Activated T-cell treated with anti-CD3 and anti-CD28 coated beads, Interleukin-2, amount 50 U/mL, for 24 hours (primary cell): ENCODE measurements at regions not wholly inside any gene's neighbourhood (a gene's known extent, or its start where the extent isn't known, plus 50 kb on each side); places are given as distances from the start of the nearest gene placed in this dataset.
"Not testable (repeated sequence)": the region's sequence is repeated elsewhere in the genome, so short reads cannot be mapped to it uniquely, and the experiment has no call there.

Experiments used
- DNase-seq: peaks from one replicate; pipeline ENCODE4 v3.0.0-alpha.2; 2020
- H3K27ac Mint-ChIP-seq: 2 replicates; pipeline ENCODE4 v1.8.0; 2020; ENCODE audit warnings: mild to moderate bottlenecking, mixed read lengths
- H3K27me3 Mint-ChIP-seq: 2 replicates; pipeline ENCODE4 v1.8.0; 2020; ENCODE audit warnings: mixed read lengths
- H3K36me3 Mint-ChIP-seq: 2 replicates; pipeline ENCODE4 v1.8.0; 2020; ENCODE audit warnings: low read depth, mixed read lengths
- H3K4me1 Mint-ChIP-seq: 2 replicates; pipeline ENCODE4 v1.8.0; 2020; ENCODE audit warnings: low read depth, mixed read lengths
- H3K4me3 Mint-ChIP-seq: 2 replicates; pipeline ENCODE4 v1.8.0; 2020; ENCODE audit warnings: mild to moderate bottlenecking, moderate library complexity, mixed read lengths
- H3K9me3 Mint-ChIP-seq: 2 replicates; pipeline ENCODE4 v1.8.0; 2020; ENCODE audit warnings: mixed read lengths

DNA sequence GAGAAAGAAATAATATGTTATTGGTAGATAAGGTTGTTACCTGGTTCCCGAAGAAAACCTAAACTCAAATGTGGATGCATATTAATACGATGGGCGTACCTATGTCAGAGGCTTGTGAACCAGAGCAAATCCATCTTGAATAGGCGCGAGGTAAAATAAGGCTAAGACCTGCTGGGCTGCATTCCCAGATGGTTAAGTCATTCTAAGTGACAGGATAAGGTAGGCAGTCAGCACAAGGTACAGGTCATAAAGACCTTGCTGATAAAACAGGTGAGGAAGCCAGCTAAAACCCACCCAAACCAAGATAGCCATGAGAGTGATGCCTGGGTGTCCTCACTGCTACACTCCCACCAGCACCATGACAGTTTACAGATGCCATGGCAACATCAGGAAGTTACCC lies 1400.1 kb downstream of the CDH8 start:
- H3K4me1 Mint-ChIP-seq: no peaks in the 10 kb centered on the region
- H3K4me3 Mint-ChIP-seq: no peak overlapping the region
- no peaks in the 10 kb centered on the region for H3K36me3 Mint-ChIP-seq
- DNase-seq: no peak
- peaks cover 41% of the 10 kb centered on the region for H3K9me3 Mint-ChIP-seq
- no peak overlapping the region for H3K27ac Mint-ChIP-seq
- no peaks in the 10 kb centered on the region for H3K27me3 Mint-ChIP-seq

DNA sequence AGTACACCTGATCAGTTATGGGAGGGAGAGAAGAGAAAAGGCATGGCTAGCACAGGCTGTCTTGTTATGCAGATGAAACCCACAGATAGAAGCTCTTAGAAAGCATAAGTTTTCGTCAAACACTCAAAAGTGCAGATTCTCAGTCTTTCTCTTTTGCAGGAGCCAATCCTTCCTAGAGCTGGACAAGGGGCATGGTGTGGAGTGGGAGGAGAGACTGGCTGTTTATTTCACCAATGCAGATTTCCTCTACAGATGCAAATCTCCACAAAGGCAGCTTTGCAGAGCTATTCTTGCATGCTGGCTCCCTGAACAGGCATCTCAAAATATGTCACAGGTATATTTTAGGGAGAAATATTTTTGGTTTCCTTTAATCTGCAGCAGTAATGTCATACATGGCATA lies 1400.7 kb downstream of the CDH8 start:
- no peak overlapping the region for H3K27ac Mint-ChIP-seq
- no peaks in the 10 kb centered on the region for H3K36me3 Mint-ChIP-seq
- H3K9me3 Mint-ChIP-seq: peaks cover 41% of the 10 kb centered on the region
- no peak overlapping the region for H3K4me3 Mint-ChIP-seq
- no peaks in the 10 kb centered on the region for H3K27me3 Mint-ChIP-seq
- no peaks in the 10 kb centered on the region for H3K4me1 Mint-ChIP-seq
- DNase-seq: no peak

DNA sequence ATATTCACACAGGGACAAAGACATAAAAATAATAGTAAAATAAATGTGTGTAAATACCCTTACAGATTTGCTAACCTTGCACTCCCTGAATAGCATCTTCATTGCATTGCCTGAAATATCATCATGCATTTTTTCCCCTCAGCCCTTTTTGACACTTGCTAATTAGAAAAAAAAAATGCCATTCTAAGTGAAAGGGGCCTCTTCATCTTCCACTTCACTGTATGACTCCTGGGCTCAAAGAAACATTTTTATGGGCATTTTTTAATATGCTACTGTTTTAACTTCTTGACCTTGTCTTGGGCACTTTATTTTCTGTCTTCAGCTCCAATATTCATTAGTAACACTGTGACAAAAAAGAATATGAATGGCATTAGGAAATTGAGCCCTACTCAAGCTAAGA lies 1424.4 kb downstream of the CDH8 start:
- no peak overlapping the region for H3K27ac Mint-ChIP-seq
- no peak for DNase-seq
- H3K4me1 Mint-ChIP-seq: no peaks in the 10 kb centered on the region
- H3K27me3 Mint-ChIP-seq: no peaks in the 10 kb centered on the region
- no peaks in the 10 kb centered on the region for H3K36me3 Mint-ChIP-seq
- H3K9me3 Mint-ChIP-seq: peaks cover 36% of the 10 kb centered on the region
- no peak overlapping the region for H3K4me3 Mint-ChIP-seq

DNA sequence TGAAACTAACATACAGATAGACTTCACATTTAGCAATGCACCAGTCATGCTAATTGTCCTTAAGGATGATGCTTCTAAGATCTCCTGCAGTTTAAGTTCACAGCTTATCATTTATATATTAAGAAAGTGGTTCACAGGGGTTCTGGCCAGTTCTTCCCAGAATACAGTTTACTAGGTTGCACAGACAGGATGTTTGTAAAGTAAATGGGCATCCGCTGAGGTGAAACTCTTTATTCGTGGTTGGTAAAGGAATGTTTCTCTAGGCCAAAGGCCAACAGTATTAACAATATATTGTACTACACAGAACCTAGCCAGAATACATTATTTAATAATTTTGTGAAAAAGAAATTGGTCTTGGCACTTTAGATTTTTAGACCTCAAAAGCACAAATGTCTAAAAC lies 1427.3 kb downstream of the CDH8 start:
- H3K9me3 Mint-ChIP-seq: peaks cover 34% of the 10 kb centered on the region

DNA sequence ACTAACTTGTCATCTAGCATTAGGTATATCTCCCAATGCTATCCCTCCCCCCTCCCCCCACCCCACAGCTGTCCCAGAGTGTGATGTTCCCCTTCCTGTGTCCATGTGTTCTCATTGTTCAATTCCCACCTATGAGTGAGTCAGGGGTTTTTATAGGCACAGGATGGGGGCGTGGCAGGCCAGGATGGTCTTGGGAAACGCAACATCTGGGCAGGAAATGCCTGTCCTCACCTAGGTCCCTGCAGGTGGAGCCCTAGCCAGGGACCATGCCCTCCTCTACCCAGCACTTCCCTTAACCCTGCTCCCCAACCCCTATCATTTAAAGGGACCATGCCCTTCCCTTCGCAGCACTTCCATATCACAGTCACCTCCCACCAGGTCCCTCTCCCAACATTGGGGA lies 1430.6 kb downstream of the CDH8 start:
- not testable (repeated sequence) for H3K27me3 Mint-ChIP-seq, H3K27ac Mint-ChIP-seq, H3K4me1 Mint-ChIP-seq, DNase-seq, H3K36me3 Mint-ChIP-seq, H3K4me3 Mint-ChIP-seq
- H3K9me3 Mint-ChIP-seq: peaks cover 25% of the 10 kb centered on the region

More for the DNA sequence above, 1427.3 kb downstream of the CDH8 start:
- no peaks in the 10 kb centered on the region for H3K36me3 Mint-ChIP-seq
- no peaks in the 10 kb centered on the region for H3K27me3 Mint-ChIP-seq
- DNase-seq: no peak
- no peak overlapping the region for H3K27ac Mint-ChIP-seq
- no peak overlapping the region for H3K4me3 Mint-ChIP-seq
- no peaks in the 10 kb centered on the region for H3K4me1 Mint-ChIP-seq

DNA sequence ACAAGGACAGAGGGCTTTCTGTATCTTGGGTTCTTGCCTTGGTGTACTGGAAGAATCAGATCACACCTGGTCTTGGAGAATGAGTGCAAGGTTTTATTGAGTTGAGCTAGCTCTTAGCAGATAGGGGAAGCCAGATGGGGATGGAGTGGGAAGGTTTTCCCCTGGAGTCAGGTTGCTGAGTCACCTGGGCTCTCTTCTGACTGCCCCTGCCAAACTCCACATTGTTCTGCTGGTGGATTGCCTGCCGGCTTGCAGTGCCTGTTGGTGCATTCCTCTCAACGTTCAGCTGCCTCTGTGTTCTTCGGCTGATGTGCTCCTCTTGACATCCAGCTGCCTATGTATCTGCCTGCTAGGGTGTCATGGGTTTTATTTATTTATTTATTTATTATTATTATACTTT lies 1431.1 kb downstream of the CDH8 start:
- H3K27ac Mint-ChIP-seq: no peak overlapping the region
- H3K9me3 Mint-ChIP-seq: peaks cover 25% of the 10 kb centered on the region
- H3K36me3 Mint-ChIP-seq: no peaks in the 10 kb centered on the region
- no peaks in the 10 kb centered on the region for H3K4me1 Mint-ChIP-seq
- no peak overlapping the region for H3K4me3 Mint-ChIP-seq
- H3K27me3 Mint-ChIP-seq: no peaks in the 10 kb centered on the region
- DNase-seq: no peak

DNA sequence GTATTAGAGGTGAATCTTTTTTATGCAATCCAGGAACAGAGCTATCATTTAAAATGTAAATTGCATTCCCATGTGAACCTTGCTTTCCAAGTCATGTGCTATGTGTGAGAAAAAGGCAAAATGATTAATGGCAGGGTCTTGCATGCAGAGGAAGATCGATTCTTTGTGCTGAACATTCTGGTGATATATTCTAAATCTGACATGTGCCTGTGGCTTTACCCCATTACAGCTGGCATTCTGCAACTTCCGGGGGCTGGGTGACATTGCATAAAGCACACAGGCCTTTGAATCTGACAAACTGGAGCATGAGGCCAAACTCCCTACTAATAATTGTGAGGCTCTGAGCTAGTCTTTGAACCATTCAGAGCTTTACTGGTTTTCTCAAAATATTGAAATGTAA lies 1449.7 kb downstream of the CDH8 start:
- peaks cover 22% of the 10 kb centered on the region for H3K9me3 Mint-ChIP-seq
- H3K27ac Mint-ChIP-seq: no peak overlapping the region
- H3K36me3 Mint-ChIP-seq: no peaks in the 10 kb centered on the region
- H3K4me3 Mint-ChIP-seq: no peak overlapping the region
- no peaks in the 10 kb centered on the region for H3K27me3 Mint-ChIP-seq
- H3K4me1 Mint-ChIP-seq: no peaks in the 10 kb centered on the region
- DNase-seq: no peak

DNA sequence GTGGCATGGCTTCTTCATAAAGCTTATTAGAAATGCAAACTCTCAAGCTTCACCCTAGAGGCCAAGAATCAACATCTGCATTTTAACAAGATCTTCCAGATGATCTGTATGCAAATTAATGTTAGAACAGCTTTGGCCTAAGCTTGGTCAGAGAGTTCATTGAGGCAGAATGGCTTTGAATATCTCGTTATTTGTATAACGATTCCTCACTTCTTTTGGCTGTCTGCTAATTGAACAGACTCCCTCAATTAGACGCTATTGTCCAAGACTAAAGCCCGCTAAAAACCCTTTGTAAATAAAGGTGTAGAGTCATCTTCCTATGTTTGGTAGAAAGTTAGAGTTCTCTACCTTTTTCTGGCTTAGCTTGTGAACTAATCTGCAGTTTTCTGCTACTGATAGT lies 1453.7 kb downstream of the CDH8 start:
- Mint-ChIP-seq H3K9me3 (peaks cover 7% of the 10 kb centered on the region), H3K4me3 (no peak overlapping the region), H3K27ac (no peak overlapping the region), H3K4me1 (no peaks in the 10 kb centered on the region), H3K27me3 (no peaks in the 10 kb centered on the region), H3K36me3 (no peaks in the 10 kb centered on the region)
- no peak for DNase-seq

DNA sequence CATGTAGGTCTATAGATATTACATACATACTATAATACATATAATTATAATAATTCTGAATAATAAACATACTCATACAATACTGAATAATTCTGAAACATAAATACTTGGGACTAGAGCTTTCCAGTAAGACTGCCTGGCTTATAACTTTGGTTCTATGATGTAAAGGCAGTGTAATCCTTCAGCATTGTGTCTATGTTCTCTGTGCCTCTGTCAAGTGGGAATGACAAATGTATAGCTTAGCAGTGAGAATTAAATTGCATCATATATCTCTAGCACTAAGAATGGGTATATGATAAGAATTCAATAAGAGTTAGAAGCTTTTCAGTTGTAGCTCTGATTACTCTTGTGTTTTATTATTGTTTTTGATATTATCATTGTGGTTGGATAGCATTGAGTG lies 1469.3 kb downstream of the CDH8 start:
- Mint-ChIP-seq H3K4me3 (no peak overlapping the region), H3K9me3 (peaks cover 21% of the 10 kb centered on the region), H3K27ac (no peak overlapping the region), H3K36me3 (no peaks in the 10 kb centered on the region), H3K4me1 (no peaks in the 10 kb centered on the region), H3K27me3 (no peaks in the 10 kb centered on the region)
- DNase-seq: no peak

DNA sequence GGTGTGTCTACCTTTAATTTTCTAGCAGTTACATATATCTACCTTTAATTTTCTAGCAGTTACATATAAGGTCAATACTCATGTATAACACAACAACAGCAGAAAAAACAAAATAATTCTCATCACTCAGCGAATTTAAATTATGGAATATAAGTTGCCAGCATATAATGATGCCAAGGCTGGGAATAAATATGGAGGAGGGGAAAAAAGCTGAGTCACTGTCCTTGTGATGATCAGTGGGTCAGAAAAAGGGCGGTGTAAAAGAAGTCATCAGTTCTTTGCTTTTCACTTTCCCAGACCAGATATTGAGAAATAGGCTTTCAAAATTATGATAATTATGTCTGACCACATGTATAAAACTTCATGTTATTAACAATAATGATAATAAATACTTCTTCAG lies 1471.7 kb downstream of the CDH8 start:
- H3K27ac Mint-ChIP-seq: no peak overlapping the region
- H3K9me3 Mint-ChIP-seq: peaks cover 22% of the 10 kb centered on the region
- no peak overlapping the region for H3K4me3 Mint-ChIP-seq

DNA sequence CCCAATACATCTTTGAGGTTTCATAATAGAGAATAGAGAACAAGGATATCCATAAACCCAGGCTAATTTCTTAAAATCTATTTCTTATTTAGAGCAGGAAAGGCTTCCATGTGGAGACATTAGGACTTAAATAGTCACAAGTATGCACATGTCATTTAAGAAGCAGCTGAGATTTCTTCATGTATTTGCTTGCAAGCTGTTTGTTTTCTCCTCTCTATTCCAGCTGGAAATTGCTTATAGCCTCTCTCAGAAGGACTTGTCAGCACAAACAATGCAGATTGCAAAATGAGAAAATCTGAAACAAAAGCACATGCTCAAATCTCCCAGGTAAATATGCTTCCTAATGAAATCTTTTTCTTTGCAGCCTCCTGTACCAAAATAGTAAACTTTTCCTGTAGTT lies 1473.1 kb downstream of the CDH8 start:
- no peak overlapping the region for H3K27ac Mint-ChIP-seq
- no peak for DNase-seq
- H3K4me1 Mint-ChIP-seq: no peaks in the 10 kb centered on the region
- no peaks in the 10 kb centered on the region for H3K36me3 Mint-ChIP-seq
- H3K9me3 Mint-ChIP-seq: peaks cover 21% of the 10 kb centered on the region
- no peaks in the 10 kb centered on the region for H3K27me3 Mint-ChIP-seq
- no peak overlapping the region for H3K4me3 Mint-ChIP-seq

More for the DNA sequence above, 1471.7 kb downstream of the CDH8 start:
- DNase-seq: no peak
- Mint-ChIP-seq H3K27me3 (no peaks in the 10 kb centered on the region), H3K4me1 (no peaks in the 10 kb centered on the region), H3K36me3 (no peaks in the 10 kb centered on the region)

DNA sequence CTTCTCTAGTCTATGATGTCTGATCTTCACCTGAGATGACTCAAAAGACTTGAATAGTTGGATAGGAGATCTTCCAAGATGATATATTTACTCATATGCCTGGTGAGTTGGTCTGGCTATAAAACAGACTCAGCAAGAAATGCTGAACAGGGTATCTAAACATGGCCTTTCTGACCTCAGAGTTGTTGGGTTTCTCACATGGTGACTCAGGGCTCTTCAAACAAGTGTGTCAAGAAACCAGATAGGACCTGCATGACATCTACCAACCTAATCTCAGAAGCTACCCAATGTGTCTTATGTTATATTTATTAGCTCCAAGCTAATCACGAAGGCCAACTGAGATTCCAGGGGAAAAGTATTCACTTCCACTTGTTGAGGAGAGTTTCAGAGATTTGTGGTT lies 1477.3 kb downstream of the CDH8 start:
- Mint-ChIP-seq H3K27me3 (no peaks in the 10 kb centered on the region), H3K36me3 (no peaks in the 10 kb centered on the region), H3K9me3 (peaks cover 30% of the 10 kb centered on the region), H3K4me1 (no peaks in the 10 kb centered on the region), H3K27ac (no peak overlapping the region), H3K4me3 (no peak overlapping the region)
- DNase-seq: no peak

DNA sequence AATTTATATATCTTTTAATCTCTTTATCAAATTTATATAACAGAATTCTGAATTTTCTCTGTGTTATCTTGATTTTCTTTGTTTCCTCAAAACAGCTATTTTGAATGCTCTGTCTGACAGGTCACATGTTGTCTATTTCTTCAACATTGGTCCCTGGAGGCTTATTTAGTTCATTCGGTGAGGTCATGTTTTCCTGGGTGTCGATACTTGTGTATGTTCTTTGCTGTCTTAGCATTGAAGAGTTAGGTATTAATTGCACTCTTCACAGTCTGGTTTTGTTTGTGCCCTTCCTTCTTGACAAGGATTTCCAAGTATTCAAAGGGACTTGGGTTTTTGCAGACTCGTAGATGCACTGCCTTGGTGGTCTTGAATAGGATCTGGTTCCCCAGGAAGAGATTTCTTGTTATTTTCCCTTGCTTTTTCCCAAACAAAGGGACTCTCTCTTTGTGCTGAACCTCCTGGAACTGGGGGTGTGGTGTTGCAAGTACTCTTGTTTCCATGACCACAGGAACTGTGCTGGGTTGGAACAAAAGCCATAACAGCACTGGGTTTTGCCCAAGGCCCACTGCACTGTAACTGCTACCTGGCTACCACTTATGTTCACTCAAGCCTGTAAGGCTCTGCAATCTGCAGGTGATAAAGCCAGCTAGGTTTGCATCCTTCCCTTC lies 1483.0 kb downstream of the CDH8 start:
- H3K4me1 Mint-ChIP-seq: no peaks in the 10 kb centered on the region
- no peaks in the 10 kb centered on the region for H3K27me3 Mint-ChIP-seq
- no peak overlapping the region for H3K4me3 Mint-ChIP-seq
- peaks cover 34% of the 10 kb centered on the region for H3K9me3 Mint-ChIP-seq
- no peak overlapping the region for H3K27ac Mint-ChIP-seq
- H3K36me3 Mint-ChIP-seq: no peaks in the 10 kb centered on the region
- no peak for DNase-seq

DNA sequence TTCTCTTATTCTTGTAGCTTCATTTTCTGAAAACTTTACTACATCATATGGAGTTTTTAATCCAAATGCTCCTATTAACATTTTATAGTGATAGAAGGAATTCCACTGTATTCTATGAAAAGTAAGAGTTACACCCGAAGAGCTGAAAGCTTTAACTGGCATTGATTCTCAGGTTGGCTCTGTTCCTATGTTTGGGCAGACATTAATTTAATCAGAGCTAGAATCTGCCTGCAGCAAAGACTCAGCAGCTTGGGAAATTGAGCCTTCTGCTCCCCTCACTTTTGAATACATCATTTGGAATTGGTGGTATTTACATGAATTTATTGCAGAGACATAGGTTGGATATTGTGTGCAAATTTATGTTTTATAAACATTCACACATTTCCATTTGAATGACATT lies 1494.7 kb downstream of the CDH8 start:
- no peaks in the 10 kb centered on the region for H3K36me3 Mint-ChIP-seq
- H3K4me1 Mint-ChIP-seq: no peaks in the 10 kb centered on the region
- no peak for DNase-seq
- no peak overlapping the region for H3K4me3 Mint-ChIP-seq
- peaks cover 22% of the 10 kb centered on the region for H3K9me3 Mint-ChIP-seq
- no peaks in the 10 kb centered on the region for H3K27me3 Mint-ChIP-seq
- no peak overlapping the region for H3K27ac Mint-ChIP-seq

DNA sequence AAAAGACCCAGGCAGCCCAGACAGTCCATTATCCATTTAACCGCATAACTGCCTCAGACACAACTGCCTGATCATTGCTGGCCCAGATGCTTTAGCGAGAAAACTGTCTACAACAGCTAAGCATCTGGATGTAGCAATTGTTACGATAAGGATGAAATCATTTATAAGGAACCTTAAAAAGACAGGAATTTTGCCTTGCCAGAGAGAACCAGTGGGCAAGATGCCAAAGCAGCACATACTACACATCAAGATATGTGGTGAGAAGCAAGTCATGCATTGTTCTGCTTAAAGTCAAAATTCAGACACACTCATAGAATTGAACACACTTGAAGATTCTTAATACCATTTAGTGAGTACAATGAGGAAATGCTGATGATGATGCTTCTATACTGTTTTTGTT lies 1525.3 kb downstream of the CDH8 start:
- Mint-ChIP-seq H3K9me3 (peaks cover 16% of the 10 kb centered on the region), H3K36me3 (no peaks in the 10 kb centered on the region), H3K27ac (no peak overlapping the region), H3K27me3 (no peaks in the 10 kb centered on the region), H3K4me1 (no peaks in the 10 kb centered on the region), H3K4me3 (no peak overlapping the region)
- DNase-seq: no peak

DNA sequence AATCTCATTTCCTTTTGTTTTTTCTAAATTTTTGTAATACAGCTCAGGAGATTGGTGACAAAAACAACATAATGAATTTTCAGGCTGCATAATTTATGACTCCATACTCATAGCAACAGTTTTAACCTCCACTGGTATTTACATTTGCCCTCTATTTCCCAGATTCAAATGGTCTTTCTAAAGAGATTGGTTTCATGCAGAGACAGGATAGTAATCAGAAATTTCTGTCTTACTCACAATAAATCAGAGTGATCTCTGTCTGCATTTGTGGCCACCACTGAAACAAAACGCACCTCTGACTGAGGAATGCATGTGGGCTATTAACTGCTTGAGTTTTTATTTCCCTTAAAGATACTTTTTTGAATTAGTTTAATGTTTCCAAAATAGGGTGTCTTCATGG lies 1526.0 kb downstream of the CDH8 start:
- Mint-ChIP-seq H3K36me3 (no peaks in the 10 kb centered on the region), H3K27me3 (no peaks in the 10 kb centered on the region)

More for the DNA sequence above, 1526.0 kb downstream of the CDH8 start:
- no peak overlapping the region for H3K27ac Mint-ChIP-seq
- peaks cover 14% of the 10 kb centered on the region for H3K9me3 Mint-ChIP-seq
- DNase-seq: no peak
- no peak overlapping the region for H3K4me3 Mint-ChIP-seq
- H3K4me1 Mint-ChIP-seq: no peaks in the 10 kb centered on the region
